ENCODE measurements at regions not wholly inside any gene's neighbourhood (a gene's known extent, or its start where the extent isn't known, plus 50 kb on each side); places are given as distances from the start of the nearest gene placed in this dataset.

GRCh38 chr2:195212586-195212985, 444.4 kb upstream of the SLC39A10 start:
- FAIRE-seq (no peak), ATAC-seq (no peak), DNase-seq (ENCODE audit: low read depth, low spot score) (no peak)
- Histone ChIP-seq H3K27me3 (replicated peaks in 1 of 2; ENCODE audit: control insufficient read depth in 2 of 2, insufficient read depth in 2 of 2, low read length in 1 of 2) (no peaks in the 10 kb centered on the region), H3K9me3 (replicated peaks; ENCODE audit: control insufficient read depth, insufficient read depth, low read length) (no peaks in the 10 kb centered on the region), H3K27ac (ENCODE audit: control insufficient read depth, insufficient read depth) (no peak overlapping the region), H3K36me3 (ENCODE audit: control insufficient read depth in 2 of 2, insufficient read depth in 2 of 2, low read length in 1 of 2) (no peaks in the 10 kb centered on the region), H3K9ac (ENCODE audit: control insufficient read depth, insufficient read depth, low read length) (no peak overlapping the region), H4K20me1 (ENCODE audit: control insufficient read depth, insufficient read depth) (no peaks in the 10 kb centered on the region), H2AFZ (ENCODE audit: control insufficient read depth, low read depth, low read length) (no peak overlapping the region), H3K79me2 (ENCODE audit: control insufficient read depth, insufficient read depth, low read length) (no peaks in the 10 kb centered on the region), H3K4me2 (ENCODE audit: control insufficient read depth, insufficient read depth) (no peak overlapping the region), H3K4me3 (no peak overlapping the region), H3K4me1 (ENCODE audit: control insufficient read depth, insufficient read depth, low read length) (no peaks in the 10 kb centered on the region)
- intact Hi-C loops (cut with micrococcal nuclease; ENCODE audit: unreplicated experiment) (no loop called here), in situ Hi-C loops (cut with MboI) (no loop called here)
- TF ChIP-seq KDM1A (IDR thresholded peaks at IDR 0.05; ENCODE audit: borderline replicate concordance) (no peak), EP300 (IDR thresholded peaks at IDR 0.05; ENCODE audit: borderline replicate concordance in 1 of 2, control insufficient read depth in 1 of 2, low read depth in 2 of 2, low read length in 2 of 2) (no peak), CHD2 (IDR thresholded peaks at IDR 0.05; ENCODE audit: borderline replicate concordance, low read depth, low read length) (no peak), POLR2AphosphoS2 (IDR thresholded peaks at IDR 0.05; ENCODE audit: low read depth, low read length) (no peak), JUNB (IDR thresholded peaks at IDR 0.05) (no peak), JUND (IDR thresholded peaks at IDR 0.05; ENCODE audit: low read depth, low read length) (no peak), EGR1 (IDR thresholded peaks at IDR 0.05; ENCODE audit: borderline replicate concordance in 1 of 2, low read depth in 2 of 2, low read length in 2 of 2) (no peak), ZBTB33 (IDR thresholded peaks at IDR 0.05) (no peak), SP1 (IDR thresholded peaks at IDR 0.05; ENCODE audit: low read depth, low read length) (no peak), NFYA (IDR thresholded peaks at IDR 0.05; ENCODE audit: borderline replicate concordance, low read depth, low read length) (no peak), MTA3 (IDR thresholded peaks at IDR 0.05; ENCODE audit: borderline replicate concordance, low read length) (no peak)
- BruUV-seq (replicated peaks) = no TSS peak
- WGBS (ENCODE audit: insufficient coverage, insufficient replicate concordance, low lambda C conversion rate, missing lambda C conversion rate) = 13% methylated on average over 3 of the region's 3 CpGs
- ChIA-PET RAD21 (ENCODE audit: unreplicated experiment) (no interaction called here), POLR2A (no interaction called here), SMC1A (ENCODE audit: uncharacterized antibody, unreplicated experiment) (interaction anchor here (1.0 kb wide), 1 partner anchor 25 kb away, joined by 3 read pairs; no protein-coding TSS in a partner anchor), CTCF (interaction anchor here (0.6 to 1.2 kb wide), 2 partner anchors 14 to 685 kb away, joined by 3 to 4 read pairs; no protein-coding TSS in a partner anchor)

Data from GM12878 (cell line).